ENCODE measurements at regions not wholly inside any gene's neighbourhood (a gene's known extent, or its start where the extent isn't known, plus 50 kb on each side); places are given as distances from the start of the nearest gene placed in this dataset.
A peak's percentile ranks its signal among the peaks of the same experiment; 100 is the strongest.

DNA sequence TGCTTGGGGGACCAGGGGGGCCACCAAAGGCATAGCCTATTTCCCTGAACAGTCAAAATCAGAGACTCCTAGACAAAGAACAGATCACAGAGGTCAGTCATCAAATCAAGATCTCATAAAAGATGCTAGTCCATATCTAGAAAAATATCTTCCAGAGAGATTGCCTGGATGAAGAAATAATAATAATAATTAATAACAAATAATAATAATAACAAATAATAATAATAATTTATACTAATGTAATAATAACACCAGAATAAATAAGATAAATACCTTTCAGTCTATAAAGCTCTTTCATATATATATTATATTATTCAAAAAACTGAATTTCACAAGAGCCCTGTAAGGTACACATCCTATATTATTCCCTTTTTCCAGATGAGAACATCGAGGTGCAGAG, 129.6 kb downstream of the PAX1 start:
- H3K4me1 ChIP-seq: no peaks in the 10 kb centered on the region
- H3K27ac ChIP-seq: no peak overlapping the region
- TF ChIP-seq, protein P1, sequence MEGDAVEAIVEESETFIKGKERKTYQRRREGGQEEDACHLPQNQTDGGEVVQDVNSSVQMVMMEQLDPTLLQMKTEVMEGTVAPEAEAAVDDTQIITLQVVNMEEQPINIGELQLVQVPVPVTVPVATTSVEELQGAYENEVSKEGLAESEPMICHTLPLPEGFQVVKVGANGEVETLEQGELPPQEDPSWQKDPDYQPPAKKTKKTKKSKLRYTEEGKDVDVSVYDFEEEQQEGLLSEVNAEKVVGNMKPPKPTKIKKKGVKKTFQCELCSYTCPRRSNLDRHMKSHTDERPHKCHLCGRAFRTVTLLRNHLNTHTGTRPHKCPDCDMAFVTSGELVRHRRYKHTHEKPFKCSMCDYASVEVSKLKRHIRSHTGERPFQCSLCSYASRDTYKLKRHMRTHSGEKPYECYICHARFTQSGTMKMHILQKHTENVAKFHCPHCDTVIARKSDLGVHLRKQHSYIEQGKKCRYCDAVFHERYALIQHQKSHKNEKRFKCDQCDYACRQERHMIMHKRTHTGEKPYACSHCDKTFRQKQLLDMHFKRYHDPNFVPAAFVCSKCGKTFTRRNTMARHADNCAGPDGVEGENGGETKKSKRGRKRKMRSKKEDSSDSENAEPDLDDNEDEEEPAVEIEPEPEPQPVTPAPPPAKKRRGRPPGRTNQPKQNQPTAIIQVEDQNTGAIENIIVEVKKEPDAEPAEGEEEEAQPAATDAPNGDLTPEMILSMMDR (IDR thresholded peaks at IDR 0.05): no peak
- H3K4me3 ChIP-seq: no peak overlapping the region
- H3K9me3 ChIP-seq: no peaks in the 10 kb centered on the region
- intact Hi-C loops (cut with DNase I): no loop called here
- ATAC-seq (no peak), DNase-seq (no peak)
- no peaks in the 10 kb centered on the region for H3K27me3 ChIP-seq
- no peaks in the 10 kb centered on the region for H3K36me3 ChIP-seq

GRCh38 chr20:21832442-21833385, 127.2 kb downstream of the PAX1 start:
- Histone ChIP-seq H3K36me3 (no peaks in the 10 kb centered on the region), H3K27ac (no peak overlapping the region), H3K4me1 (no peaks in the 10 kb centered on the region), H3K4me3 (no peak overlapping the region), H3K9me3 (no peaks in the 10 kb centered on the region), H3K27me3 (no peaks in the 10 kb centered on the region)
- intact Hi-C loops (cut with DNase I): no loop called here
- DNase-seq: no peak
- TF ChIP-seq, protein P1 (IDR thresholded peaks at IDR 0.05): no peak
- no peak for ATAC-seq

GRCh38 chr20:21826976-21827375, 121.5 kb downstream of the PAX1 start:
- H3K4me3 ChIP-seq: no peak overlapping the region
- intact Hi-C loops (cut with DNase I): no loop called here
- H3K36me3 ChIP-seq: no peaks in the 10 kb centered on the region
- H3K27me3 ChIP-seq: peaks cover 0 to 7% of the 10 kb centered on the region in 2 donors
- DNase-seq (peak in 2 of 4 donors; percentile 13 to 24), ATAC-seq (no peak)
- TF ChIP-seq, protein P1 (IDR thresholded peaks at IDR 0.05): no peak
- no peaks in the 10 kb centered on the region for H3K9me3 ChIP-seq
- no peaks in the 10 kb centered on the region for H3K4me1 ChIP-seq
- H3K27ac ChIP-seq: no peak overlapping the region

DNA sequence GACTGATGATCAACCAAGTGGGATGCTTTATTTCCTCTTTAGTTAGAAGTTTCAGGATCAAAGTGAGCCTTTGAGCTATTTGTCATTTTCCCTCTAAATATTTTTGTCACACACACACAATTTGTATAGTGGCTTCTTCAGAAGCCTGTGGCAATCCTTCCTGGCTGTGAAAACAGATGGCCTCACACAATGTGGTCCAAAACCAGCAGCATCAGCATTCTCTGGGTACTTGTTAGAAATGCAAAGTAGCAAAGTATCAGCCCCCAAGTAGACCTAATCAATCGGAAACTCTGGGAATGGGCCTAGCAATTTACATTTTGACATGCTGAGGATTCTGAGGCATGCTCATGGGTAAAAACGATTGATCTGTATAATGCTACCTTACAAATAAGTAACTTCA, 115.9 kb downstream of the PAX1 start:
- Histone ChIP-seq H3K9me3 (no peaks in the 10 kb centered on the region), H3K4me3 (no peak overlapping the region), H3K27me3 (peaks cover 0 to 6% of the 10 kb centered on the region in 2 donors), H3K27ac (no peak overlapping the region), H3K36me3 (no peaks in the 10 kb centered on the region), H3K4me1 (no peaks in the 10 kb centered on the region)
- intact Hi-C loops (cut with DNase I): no loop called here
- DNase-seq (no peak), ATAC-seq (no peak)
- TF ChIP-seq, protein P1 (IDR thresholded peaks at IDR 0.05): no peak

DNA sequence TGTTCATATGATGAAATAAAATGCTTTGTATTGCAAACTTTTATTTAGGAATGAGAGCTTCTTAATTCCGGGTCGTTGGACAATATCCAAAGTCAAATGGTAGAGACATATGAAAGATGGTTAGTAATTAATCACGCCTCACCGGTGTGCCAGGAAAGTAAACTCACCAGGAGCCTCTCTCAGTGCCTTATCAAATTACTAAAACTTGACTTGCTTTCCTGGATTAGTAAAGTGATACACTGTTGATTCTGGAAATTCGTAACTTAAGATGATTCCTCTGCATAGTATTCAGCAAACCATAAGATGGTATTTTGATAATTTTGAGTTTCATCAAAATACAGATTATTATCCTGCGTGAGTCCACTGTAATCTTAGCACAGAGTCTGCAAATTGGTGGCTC, 115.2 kb downstream of the PAX1 start:
- intact Hi-C loops (cut with DNase I): no loop called here
- no peak for DNase-seq
- Histone ChIP-seq H3K27ac (no peak overlapping the region), H3K9me3 (no peaks in the 10 kb centered on the region), H3K27me3 (no peaks in the 10 kb centered on the region), H3K36me3 (no peaks in the 10 kb centered on the region), H3K4me1 (no peaks in the 10 kb centered on the region), H3K4me3 (no peak overlapping the region)
- no peak for ATAC-seq
- TF ChIP-seq, protein P1 (IDR thresholded peaks at IDR 0.05): no peak

Data from left lung (tissue), 4 donors.